GM18517 (cell line): ENCODE measurements at regions not wholly inside any gene's neighbourhood (a gene's known extent, or its start where the extent isn't known, plus 50 kb on each side); places are given as distances from the start of the nearest gene placed in this dataset.
A peak's percentile ranks its signal among the peaks of the same experiment; 100 is the strongest.
"Not testable (repeated sequence)": the region's sequence is repeated elsewhere in the genome, so short reads cannot be mapped to it uniquely, and the experiment has no call there.

Experiments used
- ATAC-seq: cut with Tn5 transposase; IDR thresholded peaks from one replicate; pipeline ENCODE4 v1.9.1; 2021; ENCODE audit warnings: mild to moderate bottlenecking, moderate library complexity; ENCODE audit not compliant: unreplicated experiment

- ATAC-seq: no peak
Observed at GRCh38 chr13:66074018-66074615, 1156.0 kb downstream of the PCDH9 start.

DNA sequence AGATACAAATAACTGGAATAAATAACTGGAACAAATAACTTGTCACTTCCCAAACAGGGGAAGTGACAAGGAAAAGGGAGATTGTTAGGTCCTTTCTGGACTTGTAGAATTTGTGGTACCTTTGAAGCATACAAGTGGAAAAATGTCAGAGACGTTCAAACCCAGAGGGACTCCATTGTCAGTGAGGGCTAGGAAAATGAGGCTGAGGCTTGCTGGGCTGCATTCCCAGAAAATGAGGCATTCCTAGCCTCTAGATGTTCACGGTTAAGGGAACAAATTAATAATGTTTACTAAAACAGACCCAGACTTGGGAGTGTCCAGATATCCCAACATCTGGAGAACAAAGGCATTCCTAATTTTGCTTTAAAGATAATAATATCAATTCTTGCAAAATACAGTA is 1158.0 kb downstream of the PCDH9 start:
- ATAC-seq: not testable (repeated sequence)

- ATAC-seq: no peak
Observed at GRCh38 chr13:66071608-66072007, 1158.5 kb downstream of the PCDH9 start.

- ATAC-seq: no peak
Observed at GRCh38 chr13:66071029-66071428, 1159.1 kb downstream of the PCDH9 start.

DNA sequence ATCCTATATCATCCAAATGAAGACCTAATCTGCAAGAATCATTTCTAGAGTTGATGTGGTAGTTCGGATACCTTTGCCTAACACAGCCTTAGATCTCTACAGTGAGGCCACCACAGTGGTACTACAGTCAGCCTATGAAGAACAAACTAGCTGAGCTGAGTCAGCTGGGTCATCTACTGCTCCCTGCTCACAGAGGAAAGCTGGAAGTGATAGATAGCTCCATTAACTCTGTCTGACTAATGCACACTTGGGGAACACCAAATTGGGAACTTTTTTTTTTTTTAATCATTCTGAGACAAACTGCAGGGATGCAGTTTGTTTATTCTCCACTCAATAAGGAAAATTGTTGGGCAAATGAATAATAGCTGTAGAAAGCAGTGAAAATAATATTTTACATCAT is 1160.6 kb downstream of the PCDH9 start:
- ATAC-seq: no peak

DNA sequence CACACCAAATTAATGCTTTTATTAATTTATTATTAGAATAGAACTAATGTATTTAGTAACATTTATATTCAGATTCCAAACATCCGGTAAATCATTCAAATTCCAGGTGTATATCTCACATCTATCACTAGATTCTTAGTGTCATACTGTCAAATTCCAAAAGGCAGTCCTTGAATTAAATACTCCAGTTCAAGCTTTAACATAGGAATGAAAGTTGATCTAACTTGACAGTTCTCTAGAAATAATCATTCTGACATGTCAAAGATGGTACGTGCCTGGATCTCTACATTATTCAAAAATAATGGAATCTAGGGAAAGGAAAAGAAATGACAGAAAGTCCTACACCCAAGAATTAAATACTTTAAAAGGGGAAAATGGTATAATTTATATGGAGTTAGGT is 1161.5 kb downstream of the PCDH9 start:
- ATAC-seq: no peak

GRCh38 chr13:66048888-66049287 is 1181.2 kb downstream of the PCDH9 start:
- no peak for ATAC-seq

- ATAC-seq: no peak
Observed at GRCh38 chr13:66040506-66040905, 1189.6 kb downstream of the PCDH9 start.

DNA sequence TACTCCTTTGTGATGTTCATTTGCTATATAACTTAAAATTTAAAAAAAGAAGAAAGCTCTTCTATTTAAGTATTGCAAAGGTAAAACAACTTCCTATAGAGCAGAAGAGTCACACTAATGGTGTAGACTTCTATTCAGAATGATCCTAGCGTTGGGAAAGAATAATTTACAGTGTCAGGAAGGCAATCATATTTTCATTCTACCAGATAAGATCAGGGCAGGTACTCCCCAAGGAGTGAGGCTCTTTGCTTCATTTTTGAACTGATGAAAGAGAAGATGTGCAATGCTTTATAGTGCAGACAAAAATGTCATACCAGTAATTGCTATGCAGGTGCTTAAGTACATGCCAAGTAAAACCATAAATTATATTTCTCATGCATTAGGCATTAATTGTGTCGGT is 1193.0 kb downstream of the PCDH9 start:
- ATAC-seq: no peak

DNA sequence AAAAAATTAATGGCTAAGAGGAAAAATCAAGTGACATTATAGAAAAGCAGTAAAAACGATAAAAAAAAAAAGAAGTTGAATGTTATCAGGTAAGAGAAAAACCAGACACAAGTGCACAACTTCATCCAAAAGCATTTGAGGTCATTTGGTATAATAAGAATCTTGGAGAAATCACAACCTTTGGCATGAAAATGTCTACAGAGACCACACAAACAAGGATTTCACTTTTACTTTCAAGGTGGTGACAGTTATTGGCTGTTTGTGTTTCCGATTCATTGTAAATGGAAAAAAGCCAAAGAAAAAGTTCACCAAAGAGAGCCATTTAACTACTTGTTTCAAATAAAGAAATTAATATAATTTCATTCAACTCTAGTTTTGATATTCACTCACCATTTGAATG is 1193.5 kb downstream of the PCDH9 start:
- ATAC-seq: no peak

DNA sequence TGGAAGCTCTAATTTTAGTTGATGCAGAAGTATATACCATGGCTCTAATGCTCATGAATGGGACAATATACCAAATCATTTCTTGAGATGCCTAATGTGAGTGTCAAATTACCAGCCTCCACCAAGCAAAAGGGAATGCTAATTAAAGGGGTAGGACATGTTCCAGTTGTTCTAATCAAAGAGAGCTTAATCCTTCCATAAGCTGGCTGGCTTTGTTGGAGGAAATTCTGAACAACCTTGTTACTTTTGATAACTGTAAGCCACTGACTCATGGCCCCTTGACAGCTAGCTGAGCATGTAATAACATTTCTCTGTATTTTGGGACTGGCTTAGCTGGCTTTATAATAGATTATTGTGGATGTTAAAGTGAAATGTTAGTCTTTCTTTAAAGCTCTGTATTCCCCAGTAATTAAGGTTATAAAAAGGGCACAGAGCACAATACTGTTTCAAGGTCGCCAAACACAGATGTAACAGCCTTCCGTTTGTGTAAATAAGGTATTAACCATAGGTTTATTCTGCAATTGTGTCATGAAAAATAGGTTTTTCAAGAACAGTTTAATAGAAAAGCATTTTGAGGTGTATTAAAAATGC is 1194.0 kb downstream of the PCDH9 start:
- no peak for ATAC-seq

DNA sequence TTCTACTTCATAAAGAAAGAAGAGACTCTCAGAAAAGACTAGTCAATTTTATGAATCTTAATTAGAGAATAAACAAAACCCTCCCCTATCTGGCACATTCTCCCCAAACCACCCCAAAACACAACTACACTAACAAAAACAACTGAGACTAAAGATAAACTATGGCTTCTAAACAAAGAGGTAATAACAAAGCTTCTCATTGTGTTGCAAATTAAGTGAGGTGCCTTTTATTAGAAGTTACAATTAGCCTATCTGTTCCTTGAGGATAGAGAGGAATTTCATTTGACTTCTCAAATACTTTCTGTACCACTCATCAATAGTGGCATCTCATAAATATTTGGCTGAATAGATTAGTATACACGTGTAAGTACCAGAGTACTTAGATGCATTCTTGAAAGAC is 1196.2 kb downstream of the PCDH9 start:
- ATAC-seq: no peak

GRCh38 chr13:66021846-66022245 is 1208.3 kb downstream of the PCDH9 start:
- ATAC-seq: no peak

DNA sequence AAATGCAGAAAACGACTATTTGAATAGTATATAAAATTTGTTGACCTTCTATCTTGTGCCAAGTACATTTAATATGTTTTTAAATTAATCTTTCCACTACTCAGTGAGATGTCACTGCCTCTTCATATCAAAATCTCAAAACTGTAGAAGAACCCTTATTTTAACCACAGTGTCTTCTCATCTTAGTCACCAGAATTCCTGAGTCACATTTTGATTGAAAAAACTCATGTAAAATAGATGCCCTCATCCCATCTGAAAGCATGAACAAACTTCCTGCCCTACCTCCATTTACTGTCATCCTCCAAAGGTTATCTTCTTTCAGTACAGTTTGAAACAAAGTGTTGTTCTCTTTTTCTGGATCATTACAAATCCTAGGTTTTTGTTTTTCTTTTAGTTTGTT is 1215.4 kb downstream of the PCDH9 start:
- ATAC-seq: no peak

- ATAC-seq: no peak
Observed at GRCh38 chr13:66009241-66009640, 1220.9 kb downstream of the PCDH9 start.

- no peak for ATAC-seq
Observed at GRCh38 chr13:66003558-66003957, 1226.6 kb downstream of the PCDH9 start.

DNA sequence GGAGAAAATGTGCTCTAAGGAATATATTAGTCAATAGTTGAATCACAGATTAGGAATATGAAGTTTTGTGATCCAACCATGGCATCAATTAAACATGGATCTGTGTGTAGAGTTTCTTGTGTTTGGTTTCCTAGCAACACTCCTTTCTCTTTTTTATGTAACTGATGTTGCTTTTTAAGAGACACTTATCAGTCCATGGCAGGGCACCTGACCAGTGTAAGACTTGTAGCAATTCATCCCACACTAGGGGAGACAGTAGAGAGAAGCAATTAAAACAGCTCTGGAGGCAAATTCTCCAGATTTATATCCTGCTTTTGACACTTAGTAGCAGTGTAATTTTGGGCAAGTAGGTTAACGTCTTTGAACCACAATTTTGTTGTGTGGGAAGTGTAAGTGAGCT is 1229.0 kb downstream of the PCDH9 start:
- ATAC-seq: no peak

DNA sequence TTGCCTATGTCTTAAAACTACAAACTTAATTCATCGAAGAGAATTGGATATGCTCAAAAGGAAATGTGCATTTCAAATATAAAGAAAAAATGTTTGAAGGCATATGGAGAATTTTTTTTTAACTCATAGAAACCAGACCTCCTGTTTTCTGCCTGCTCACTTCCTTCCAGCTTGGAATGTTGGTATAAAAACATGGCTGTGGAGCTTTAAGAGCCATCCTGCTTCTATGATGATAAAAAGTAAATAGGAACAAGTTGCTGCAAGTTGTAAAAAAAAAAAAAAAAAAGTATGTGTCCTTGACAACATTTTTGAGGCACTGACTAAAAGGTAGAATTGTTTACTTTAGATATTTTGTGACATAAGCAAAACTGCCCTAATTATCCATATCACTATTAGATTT is 1230.7 kb downstream of the PCDH9 start:
- no peak for ATAC-seq

DNA sequence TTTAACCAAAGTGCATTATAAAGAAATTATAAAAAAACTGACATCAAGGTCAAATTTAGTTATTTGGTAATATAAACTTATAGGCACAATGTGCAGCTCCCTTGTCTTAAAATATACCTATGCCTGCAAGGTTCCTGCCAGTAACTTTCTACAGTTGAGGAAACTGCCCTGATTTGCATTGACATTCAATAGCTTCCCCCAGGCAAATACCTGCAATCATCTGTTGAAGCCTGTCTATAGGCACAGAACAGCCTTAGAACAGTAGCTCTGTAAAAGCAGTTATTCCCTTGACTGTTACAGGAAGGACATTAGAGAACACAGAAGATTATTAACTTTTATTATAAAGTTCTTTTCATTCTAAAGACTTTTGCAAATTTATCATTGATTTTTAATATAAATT is 1239.5 kb downstream of the PCDH9 start:
- ATAC-seq: no peak

GRCh38 chr13:65985612-65986011 is 1244.5 kb downstream of the PCDH9 start:
- no peak for ATAC-seq

DNA sequence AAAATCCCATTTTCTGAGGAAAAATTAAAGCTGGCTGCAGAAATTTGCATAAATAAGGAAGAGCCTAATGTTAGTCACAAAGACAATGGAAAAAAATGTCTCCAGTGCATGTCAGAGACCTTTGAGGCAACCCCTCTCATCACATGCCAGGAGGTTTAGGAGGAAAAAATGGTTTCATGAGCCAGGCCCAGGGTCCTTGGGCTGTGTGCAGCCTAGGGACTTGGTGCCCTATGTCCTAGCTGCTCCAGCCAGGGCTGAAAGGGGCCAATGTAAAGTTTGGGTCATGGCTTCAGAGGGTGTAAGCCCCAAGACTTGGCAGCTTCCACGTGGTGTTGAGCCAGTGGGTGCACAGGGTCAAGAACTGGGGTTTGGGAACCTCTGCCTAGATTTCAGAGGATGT is 1252.6 kb downstream of the PCDH9 start:
- no peak for ATAC-seq

- no peak for ATAC-seq
Observed at GRCh38 chr13:65971541-65971940, 1258.6 kb downstream of the PCDH9 start.

DNA sequence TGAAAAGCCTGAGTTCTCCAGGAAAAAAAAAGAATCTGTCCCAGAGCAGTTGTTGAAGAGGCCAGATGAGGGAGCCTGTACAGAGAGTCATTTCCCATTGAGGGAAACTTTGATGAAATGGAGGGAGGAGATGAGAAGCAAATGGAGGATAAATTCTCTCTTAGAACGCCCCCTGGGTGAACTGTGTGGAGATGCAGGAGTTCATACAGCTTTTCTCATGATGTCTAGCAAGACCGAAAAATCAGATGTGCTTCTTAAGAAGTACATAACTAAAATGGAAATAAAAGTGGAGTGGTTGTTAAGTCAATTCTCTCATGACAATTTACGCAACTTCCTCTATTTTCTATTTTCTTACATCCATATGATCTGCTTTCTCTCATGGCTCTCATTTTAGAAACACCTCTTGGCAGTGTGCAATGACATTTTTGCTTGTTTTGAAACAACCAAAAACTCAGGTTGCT is 1263.1 kb downstream of the PCDH9 start:
- peak; percentile 73 for ATAC-seq
